GM12878 (cell line): ENCODE measurements at regions not wholly inside any gene's neighbourhood (a gene's known extent, or its start where the extent isn't known, plus 50 kb on each side); places are given as distances from the start of the nearest gene placed in this dataset.

ENCODE experiments used
- ATAC-seq: fragments of 200-7000 bp; cut with Tn5 transposase; 3 replicates; pipeline ENCODE4 v1.9.1; 2020; ENCODE audit warnings: mild to moderate bottlenecking, moderate library complexity
- BruUV-seq: library from RNA; stranded (reverse); fragments of 400-500 nt; replicated peaks from 2 replicates; lab custom pipeline; 2021; lab: Mats Ljungman, UMichigan
- CTCF ChIA-PET: fragments of 300-600 bp; sonication (Branson Sonifier 250); formaldehyde crosslinking; extraction: SDS; loops from one replicate; lab custom pipeline; 2021; ENCODE audit warnings: inconsistent platforms; lab: Yijun Ruan, JAX
- POLR2A ChIA-PET: fragments of 350-600 bp; formaldehyde crosslinking; extraction: SDS; loops from one replicate; lab custom pipeline; 2021; ENCODE audit warnings: inconsistent platforms; lab: Charles Lee
- RAD21 ChIA-PET: fragments of 300-600 bp; sonication (Branson Sonifier 250); formaldehyde crosslinking; loops from one replicate; lab custom pipeline; 2023; ENCODE audit warnings: antibody characterized with exemption; ENCODE audit not compliant: unreplicated experiment; lab: Charles Lee
- SMC1A ChIA-PET: fragments of 300-600 bp; sonication (Branson Sonifier 250); formaldehyde crosslinking; loops from one replicate; lab custom pipeline; 2023; ENCODE audit not compliant: unreplicated experiment, uncharacterized antibody; lab: Charles Lee
- DNase-seq: peaks from one replicate; pipeline ENCODE4 v3.0.0-alpha.2; 2011; ENCODE audit warnings: low read depth, low spot score
- FAIRE-seq: peaks from 3 replicates; lab custom pipeline; 2011; peaks lifted over from hg19 to GRCh38; lab: Jason Lieb, UNC
- H2AFZ ChIP-seq: 2 replicates; pipeline ENCODE4 v1.6.0; 2011; ENCODE audit warnings: low read depth, low read length, control low read depth; ENCODE audit not compliant: control insufficient read depth
- H3K27ac ChIP-seq: 2 replicates; pipeline ENCODE4 v1.5.1; 2011; ENCODE audit warnings: control low read depth; ENCODE audit not compliant: control insufficient read depth, insufficient read depth
- H3K27me3 ChIP-seq, 2 experiments: replicated peaks in 1 of 2; 2 replicates each; pipeline versions ENCODE4 v1.6.0 to v1.6.1; 2011; ENCODE audit warnings: low read length in 1 of 2; ENCODE audit not compliant: control insufficient read depth in 2 of 2, insufficient read depth in 2 of 2
- H3K36me3 ChIP-seq, 2 experiments: 2 replicates each; pipeline ENCODE4 v1.5.1; 2011; ENCODE audit warnings: low read length in 1 of 2; ENCODE audit not compliant: control insufficient read depth in 2 of 2, insufficient read depth in 2 of 2
- H3K4me1 ChIP-seq: 2 replicates; pipeline ENCODE4 v1.6.1; 2011; ENCODE audit warnings: mild to moderate bottlenecking, low read length, moderate library complexity, mixed read lengths; ENCODE audit not compliant: control insufficient read depth, insufficient read depth
- H3K4me2 ChIP-seq: 2 replicates; pipeline ENCODE4 v1.6.0; 2011; ENCODE audit warnings: control low read depth; ENCODE audit not compliant: control insufficient read depth, insufficient read depth
- H3K4me3 ChIP-seq: fragments of 200-600 bp; sonication (generic); 2 replicates; pipeline ENCODE4 v1.5.1; 2016
- H3K79me2 ChIP-seq: 2 replicates; pipeline ENCODE4 v1.6.0; 2011; ENCODE audit warnings: low read length; ENCODE audit not compliant: control insufficient read depth, insufficient read depth
- H3K9ac ChIP-seq: 2 replicates; pipeline ENCODE4 v1.8.0; 2011; ENCODE audit warnings: low read length, control low read depth, mixed read lengths; ENCODE audit not compliant: control insufficient read depth, insufficient read depth
- H3K9me3 ChIP-seq: replicated peaks from 3 replicates; pipeline ENCODE4 v1.5.1; 2011; ENCODE audit warnings: mild to moderate bottlenecking, low read length; ENCODE audit not compliant: control insufficient read depth, insufficient read depth
- H4K20me1 ChIP-seq: 2 replicates; pipeline ENCODE4 v1.6.0; 2011; ENCODE audit not compliant: control insufficient read depth, insufficient read depth
- ASH2L ChIP-seq: fragments of 300-600, 200-600 bp; sonication (generic); IDR thresholded peaks from 2 replicates; pipeline ENCODE4 v1.6.1; 2017; ENCODE audit warnings: low read depth, mild to moderate bottlenecking, borderline replicate concordance
- FOXK2 ChIP-seq: fragments of 450-650 bp; IDR thresholded peaks from 2 replicates; pipeline ENCODE4 v1.6.1; 2017; ENCODE audit warnings: mild to moderate bottlenecking, moderate library complexity
- HCFC1 ChIP-seq: fragments of 150-350 bp; IDR thresholded peaks from 2 replicates; pipeline ENCODE4 v1.6.1; 2014; ENCODE audit warnings: low read length
- IKZF2 ChIP-seq, 2 experiments: fragments of 450-650 bp; IDR thresholded peaks; 2 replicates each; pipeline ENCODE4 v1.6.1; 2017; ENCODE audit warnings: mild to moderate bottlenecking in 2 of 2, moderate library complexity in 2 of 2
- IRF4 ChIP-seq: IDR thresholded peaks from 2 replicates; pipeline ENCODE4 v1.6.1; 2011; ENCODE audit warnings: low read depth, low read length
- KAT2A ChIP-seq: conservative IDR thresholded peaks from 2 replicates; pipeline ENCODE4 v1.6.1; 2011; ENCODE audit warnings: low read depth, low read length; ENCODE audit not compliant: control insufficient read depth
- MYB ChIP-seq: fragments of 150-350 bp; IDR thresholded peaks from 2 replicates; pipeline ENCODE4 v1.6.1; 2014; ENCODE audit warnings: mild to moderate bottlenecking, low read depth, low read length, borderline replicate concordance
- RBBP5 ChIP-seq: fragments of 200-600 bp; sonication (generic); conservative IDR thresholded peaks from 2 replicates; pipeline ENCODE4 v1.6.1; 2016
- SMAD1 ChIP-seq: fragments of 450-650 bp; IDR thresholded peaks from 2 replicates; pipeline ENCODE4 v1.6.1; 2018; ENCODE audit warnings: mild to moderate bottlenecking, low read depth; ENCODE audit not compliant: partially characterized antibody
- SMC3 ChIP-seq: IDR thresholded peaks from 2 replicates; pipeline ENCODE4 v1.6.1; 2011; ENCODE audit warnings: low read length, improper control_type of control experiment, borderline replicate concordance
- SP1 ChIP-seq: IDR thresholded peaks from one replicate; pipeline ENCODE4 v1.6.1; 2011; ENCODE audit warnings: low read depth, low read length
- SRF ChIP-seq, 2 experiments: IDR thresholded peaks; 2 replicates each; pipeline ENCODE4 v1.6.1; 2011; ENCODE audit warnings: low read depth in 2 of 2, low read length in 2 of 2, mild to moderate bottlenecking in 1 of 2, moderate library complexity in 1 of 2
- TARDBP ChIP-seq: IDR thresholded peaks from 2 replicates; pipeline ENCODE4 v1.6.1; 2016; ENCODE audit warnings: borderline replicate concordance
- WGBS: methylation state at CpG from one replicate; pipeline ENCODE4 v1.1.6; 2016; ENCODE audit warnings: low lambda C conversion rate; ENCODE audit not compliant: insufficient replicate concordance, insufficient coverage; ENCODE audit errors: missing lambda C conversion rate; 5-methylcytosine and 5-hydroxymethylcytosine counted together
- in situ Hi-C: fragments of 300-500 bp; cut with MboI; formaldehyde crosslinking; loops from 9 replicates; pipeline ENCODE4 v1.14.3; 2018; ENCODE audit warnings: mixed read lengths
- intact Hi-C: fragments of 100-400 bp; cut with micrococcal nuclease; formaldehyde crosslinking; loops from one replicate; pipeline ENCODE4 v1.14.2; 2022; ENCODE audit not compliant: unreplicated experiment
- TF ChIP-seq, protein P1 (sequence below): fragments of 150-350 bp; IDR thresholded peaks from 2 replicates; pipeline ENCODE4 v1.6.1; 2014; ENCODE audit warnings: mild to moderate bottlenecking, low read depth, low read length
- TF ChIP-seq, protein P2 (sequence below): fragments of 450-650 bp; IDR thresholded peaks from 2 replicates; pipeline ENCODE4 v1.6.1; 2017; ENCODE audit warnings: low read depth, mild to moderate bottlenecking, moderate library complexity
- TF ChIP-seq, protein P3 (sequence below): fragments of 450-650 bp; IDR thresholded peaks from 2 replicates; pipeline ENCODE4 v1.6.1; 2017; ENCODE audit warnings: borderline replicate concordance
- TF ChIP-seq, protein P4 (sequence below): fragments of 450-650 bp; IDR thresholded peaks from 2 replicates; pipeline ENCODE4 v1.6.1; 2017; ENCODE audit warnings: antibody characterized with exemption, mild to moderate bottlenecking, moderate library complexity

DNA sequence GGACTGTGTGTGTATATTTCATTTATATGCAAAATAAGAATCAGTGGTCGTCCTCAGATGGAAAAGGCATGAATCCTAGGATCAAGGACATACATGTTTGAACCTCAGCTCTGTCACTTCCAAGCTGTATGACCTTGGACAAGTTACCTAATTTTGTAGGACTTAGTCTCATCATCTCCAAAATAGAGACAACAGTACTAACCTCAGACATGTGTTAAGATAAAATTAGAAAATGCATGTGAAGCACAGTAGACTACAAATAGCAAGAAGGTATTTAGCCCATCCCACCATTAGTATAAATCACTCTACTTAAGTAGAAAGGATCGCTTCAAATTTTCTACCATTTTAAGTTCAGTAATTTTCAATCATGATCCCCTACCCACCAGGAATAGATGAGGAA is 309.8 kb downstream of the ZEB2 start (continued):
- TF ChIP-seq, protein P1, sequence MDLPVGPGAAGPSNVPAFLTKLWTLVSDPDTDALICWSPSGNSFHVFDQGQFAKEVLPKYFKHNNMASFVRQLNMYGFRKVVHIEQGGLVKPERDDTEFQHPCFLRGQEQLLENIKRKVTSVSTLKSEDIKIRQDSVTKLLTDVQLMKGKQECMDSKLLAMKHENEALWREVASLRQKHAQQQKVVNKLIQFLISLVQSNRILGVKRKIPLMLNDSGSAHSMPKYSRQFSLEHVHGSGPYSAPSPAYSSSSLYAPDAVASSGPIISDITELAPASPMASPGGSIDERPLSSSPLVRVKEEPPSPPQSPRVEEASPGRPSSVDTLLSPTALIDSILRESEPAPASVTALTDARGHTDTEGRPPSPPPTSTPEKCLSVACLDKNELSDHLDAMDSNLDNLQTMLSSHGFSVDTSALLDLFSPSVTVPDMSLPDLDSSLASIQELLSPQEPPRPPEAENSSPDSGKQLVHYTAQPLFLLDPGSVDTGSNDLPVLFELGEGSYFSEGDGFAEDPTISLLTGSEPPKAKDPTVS = no peak

DNA sequence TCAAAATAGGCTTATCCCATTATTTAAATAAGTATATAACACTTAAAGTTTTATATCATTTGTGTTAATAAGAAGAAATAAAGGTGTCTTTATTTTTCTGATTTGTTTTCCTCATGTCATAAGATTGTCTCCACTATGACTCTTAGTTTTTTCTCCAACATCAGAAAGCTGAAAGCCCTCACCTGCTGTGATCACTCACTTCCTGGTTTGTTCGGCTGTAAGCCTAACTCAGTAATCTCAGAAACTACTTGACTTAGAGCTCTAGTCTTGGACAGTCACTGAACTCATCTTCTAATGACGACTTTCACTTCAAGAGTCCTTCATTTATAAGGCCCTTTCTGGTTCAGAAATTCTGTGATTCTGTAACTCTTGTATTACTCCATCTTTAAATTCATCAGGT is 311.0 kb downstream of the ZEB2 start:
- Histone ChIP-seq H3K79me2 (no peaks in the 10 kb centered on the region), H3K36me3 (no peaks in the 10 kb centered on the region), H3K4me2 (no peak overlapping the region), H3K9me3 (no peaks in the 10 kb centered on the region; the same call in 2 of the 3 replicates), H2AFZ (no peak overlapping the region), H3K4me3 (no peak overlapping the region), H3K9ac (no peak overlapping the region), H3K4me1 (peaks cover 4% of the 10 kb centered on the region; the same call in 1 of the 2 replicates), H4K20me1 (no peaks in the 10 kb centered on the region), H3K27ac (no peak overlapping the region), H3K27me3 (no peaks in the 10 kb centered on the region)
- ChIA-PET CTCF (no interaction called here), RAD21 (interaction anchor here (1.6 kb wide), 1 partner anchor 24 kb away, joined by 3 read pairs; no protein-coding TSS in a partner anchor), POLR2A (no interaction called here), SMC1A (interaction anchor here (0.6 to 8.2 kb wide), 2 partner anchors 31 to 107 kb away, joined by 3 to 68 read pairs; no protein-coding TSS in a partner anchor)
- ATAC-seq = no peak
- intact Hi-C loops (no loop called here), in situ Hi-C loops (no loop called here)
- DNase-seq = no peak
- WGBS = 74% methylated on average over 2 of the region's 2 CpGs
- BruUV-seq = no TSS peak
- FAIRE-seq = no peak
- TF ChIP-seq RBBP5 = no peak
- no peak for TF ChIP-seq MYB
- TF ChIP-seq, protein P2, sequence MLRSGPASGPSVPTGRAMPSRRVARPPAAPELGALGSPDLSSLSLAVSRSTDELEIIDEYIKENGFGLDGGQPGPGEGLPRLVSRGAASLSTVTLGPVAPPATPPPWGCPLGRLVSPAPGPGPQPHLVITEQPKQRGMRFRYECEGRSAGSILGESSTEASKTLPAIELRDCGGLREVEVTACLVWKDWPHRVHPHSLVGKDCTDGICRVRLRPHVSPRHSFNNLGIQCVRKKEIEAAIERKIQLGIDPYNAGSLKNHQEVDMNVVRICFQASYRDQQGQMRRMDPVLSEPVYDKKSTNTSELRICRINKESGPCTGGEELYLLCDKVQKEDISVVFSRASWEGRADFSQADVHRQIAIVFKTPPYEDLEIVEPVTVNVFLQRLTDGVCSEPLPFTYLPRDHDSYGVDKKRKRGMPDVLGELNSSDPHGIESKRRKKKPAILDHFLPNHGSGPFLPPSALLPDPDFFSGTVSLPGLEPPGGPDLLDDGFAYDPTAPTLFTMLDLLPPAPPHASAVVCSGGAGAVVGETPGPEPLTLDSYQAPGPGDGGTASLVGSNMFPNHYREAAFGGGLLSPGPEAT = no peak
- TF ChIP-seq FOXK2 = no peak
- no peak for TF ChIP-seq KAT2A
- TF ChIP-seq, protein P3, sequence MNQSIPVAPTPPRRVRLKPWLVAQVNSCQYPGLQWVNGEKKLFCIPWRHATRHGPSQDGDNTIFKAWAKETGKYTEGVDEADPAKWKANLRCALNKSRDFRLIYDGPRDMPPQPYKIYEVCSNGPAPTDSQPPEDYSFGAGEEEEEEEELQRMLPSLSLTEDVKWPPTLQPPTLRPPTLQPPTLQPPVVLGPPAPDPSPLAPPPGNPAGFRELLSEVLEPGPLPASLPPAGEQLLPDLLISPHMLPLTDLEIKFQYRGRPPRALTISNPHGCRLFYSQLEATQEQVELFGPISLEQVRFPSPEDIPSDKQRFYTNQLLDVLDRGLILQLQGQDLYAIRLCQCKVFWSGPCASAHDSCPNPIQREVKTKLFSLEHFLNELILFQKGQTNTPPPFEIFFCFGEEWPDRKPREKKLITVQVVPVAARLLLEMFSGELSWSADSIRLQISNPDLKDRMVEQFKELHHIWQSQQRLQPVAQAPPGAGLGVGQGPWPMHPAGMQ = no peak
- TF ChIP-seq SMC3 = no peak
- no peak for TF ChIP-seq TARDBP
- TF ChIP-seq IKZF2 (IDR thresholded peaks at IDR 0.05) = no peak
- no peak for TF ChIP-seq SP1
- no peak for TF ChIP-seq IRF4
- TF ChIP-seq ASH2L = no peak
- no peak for TF ChIP-seq SRF (IDR thresholded peaks at IDR 0.05; ENCODE audit: low read depth in 2 of 2, low read length in 2 of 2)
- TF ChIP-seq HCFC1 = no peak
- no peak for TF ChIP-seq SMAD1
- TF ChIP-seq, protein P4, sequence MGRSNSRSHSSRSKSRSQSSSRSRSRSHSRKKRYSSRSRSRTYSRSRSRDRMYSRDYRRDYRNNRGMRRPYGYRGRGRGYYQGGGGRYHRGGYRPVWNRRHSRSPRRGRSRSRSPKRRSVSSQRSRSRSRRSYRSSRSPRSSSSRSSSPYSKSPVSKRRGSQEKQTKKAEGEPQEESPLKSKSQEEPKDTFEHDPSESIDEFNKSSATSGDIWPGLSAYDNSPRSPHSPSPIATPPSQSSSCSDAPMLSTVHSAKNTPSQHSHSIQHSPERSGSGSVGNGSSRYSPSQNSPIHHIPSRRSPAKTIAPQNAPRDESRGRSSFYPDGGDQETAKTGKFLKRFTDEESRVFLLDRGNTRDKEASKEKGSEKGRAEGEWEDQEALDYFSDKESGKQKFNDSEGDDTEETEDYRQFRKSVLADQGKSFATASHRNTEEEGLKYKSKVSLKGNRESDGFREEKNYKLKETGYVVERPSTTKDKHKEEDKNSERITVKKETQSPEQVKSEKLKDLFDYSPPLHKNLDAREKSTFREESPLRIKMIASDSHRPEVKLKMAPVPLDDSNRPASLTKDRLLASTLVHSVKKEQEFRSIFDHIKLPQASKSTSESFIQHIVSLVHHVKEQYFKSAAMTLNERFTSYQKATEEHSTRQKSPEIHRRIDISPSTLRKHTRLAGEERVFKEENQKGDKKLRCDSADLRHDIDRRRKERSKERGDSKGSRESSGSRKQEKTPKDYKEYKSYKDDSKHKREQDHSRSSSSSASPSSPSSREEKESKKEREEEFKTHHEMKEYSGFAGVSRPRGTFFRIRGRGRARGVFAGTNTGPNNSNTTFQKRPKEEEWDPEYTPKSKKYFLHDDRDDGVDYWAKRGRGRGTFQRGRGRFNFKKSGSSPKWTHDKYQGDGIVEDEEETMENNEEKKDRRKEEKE = no peak
